ENCODE measurements at regions not wholly inside any gene's neighbourhood (a gene's known extent, or its start where the extent isn't known, plus 50 kb on each side); places are given as distances from the start of the nearest gene placed in this dataset.

DNA sequence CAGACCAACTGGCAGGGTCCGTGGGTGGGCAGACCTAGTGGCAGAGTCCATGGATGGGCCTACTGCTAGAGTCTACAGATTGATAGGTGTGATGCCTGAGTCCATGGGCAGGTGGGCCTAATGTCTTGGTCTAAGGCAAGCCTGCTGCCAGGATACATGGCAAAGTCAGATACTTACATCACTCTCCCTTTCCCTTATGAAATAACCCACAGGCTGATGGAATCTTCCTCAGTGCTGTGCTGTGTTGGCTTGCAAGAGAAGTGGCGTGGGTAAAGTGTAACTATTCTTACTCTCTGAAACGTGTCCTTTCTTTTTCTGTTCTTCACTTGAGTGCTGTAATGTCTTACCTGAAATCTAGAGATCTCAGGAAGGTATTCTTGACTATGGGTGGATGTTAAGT is 67.3 kb upstream of the ADRB2 start:
- Histone ChIP-seq H3K27ac (ENCODE audit: low read depth in 1 of 2, low read length in 2 of 2) (no peak overlapping the region), H3K4me1 (ENCODE audit: control insufficient read depth in 4 of 4, insufficient read depth in 4 of 4, low read length in 3 of 4) (no peaks in the 10 kb centered on the region), H3K4me3 (ENCODE audit: low read depth in 1 of 3, low read length in 3 of 3) (no peak overlapping the region), H3K27me3 (ENCODE audit: control insufficient read depth in 4 of 4, insufficient read depth in 4 of 4, low read length in 3 of 4) (no peaks in the 10 kb centered on the region), H3K9ac (ENCODE audit: low read depth in 1 of 2, low read length in 2 of 2) (no peak overlapping the region), H3K9me3 (ENCODE audit: control insufficient read depth in 4 of 4, low read length in 3 of 4) (no peaks in the 10 kb centered on the region), H3K36me3 (ENCODE audit: control insufficient read depth in 4 of 4, insufficient read depth in 3 of 4, low read depth in 1 of 4, low read length in 3 of 4) (no peaks in the 10 kb centered on the region)
- WGBS = 71% methylated on average over 3 of the region's 3 CpGs
- no peak for DNase-seq (ENCODE audit: low spot score)
- TF ChIP-seq RXRA (IDR thresholded peaks at IDR 0.05) = no peak

GRCh38 chr5:148760945-148761638 is 65.3 kb upstream of the ADRB2 start:
- no peak overlapping the region for H3K4me3 ChIP-seq (ENCODE audit: low read depth in 1 of 3, low read length in 3 of 3)
- 59% methylated on average over 2 of the region's 2 CpGs for WGBS
- no peaks in the 10 kb centered on the region for H3K4me1 ChIP-seq (ENCODE audit: control insufficient read depth in 4 of 4, insufficient read depth in 4 of 4, low read length in 3 of 4)
- H3K9ac ChIP-seq (ENCODE audit: low read depth in 1 of 2, low read length in 2 of 2) = no peak overlapping the region
- no peak overlapping the region for H3K27ac ChIP-seq (ENCODE audit: low read depth in 1 of 2, low read length in 2 of 2)
- H3K36me3 ChIP-seq (ENCODE audit: control insufficient read depth in 4 of 4, insufficient read depth in 3 of 4, low read depth in 1 of 4, low read length in 3 of 4) = no peaks in the 10 kb centered on the region
- no peaks in the 10 kb centered on the region for H3K9me3 ChIP-seq (ENCODE audit: control insufficient read depth in 4 of 4, low read length in 3 of 4)
- no peaks in the 10 kb centered on the region for H3K27me3 ChIP-seq (ENCODE audit: control insufficient read depth in 4 of 4, insufficient read depth in 4 of 4, low read length in 3 of 4)
- TF ChIP-seq RXRA (IDR thresholded peaks at IDR 0.05) (no peak), NR2F2 (IDR thresholded peaks at IDR 0.05) (no peak), HNF4G (IDR thresholded peaks at IDR 0.05) (no peak), TAF1 (conservative IDR thresholded peaks at IDR 0.05) (no peak), CTCF (IDR thresholded peaks at IDR 0.05; ENCODE audit: low read depth, low read length, missing input control) (no peak), FOXA1 (IDR thresholded peaks at IDR 0.05) (no peak), ATF3 (IDR thresholded peaks at IDR 0.05) (no peak), SP1 (IDR thresholded peaks at IDR 0.05) (no peak), JUND (IDR thresholded peaks at IDR 0.05) (no peak), GABPA (IDR thresholded peaks at IDR 0.05 in 1 of 2, conservative IDR thresholded peaks at IDR 0.05 in 1 of 2) (no peak), YY1 (IDR thresholded peaks at IDR 0.05) (no peak), FOXA2 (IDR thresholded peaks at IDR 0.05) (no peak), ZBTB33 (IDR thresholded peaks at IDR 0.05) (no peak), HNF4A (conservative IDR thresholded peaks at IDR 0.05) (no peak), REST (IDR thresholded peaks at IDR 0.05) (no peak), RAD21 (IDR thresholded peaks at IDR 0.05) (no peak), EGR1 (IDR thresholded peaks at IDR 0.05; ENCODE audit: low read depth in 2 of 2) (no peak)
- TF ChIP-seq, protein P1, sequence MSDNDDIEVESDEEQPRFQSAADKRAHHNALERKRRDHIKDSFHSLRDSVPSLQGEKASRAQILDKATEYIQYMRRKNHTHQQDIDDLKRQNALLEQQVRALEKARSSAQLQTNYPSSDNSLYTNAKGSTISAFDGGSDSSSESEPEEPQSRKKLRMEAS (IDR thresholded peaks at IDR 0.05) = no peak
- no peak for DNase-seq (ENCODE audit: low spot score)

Measured in liver (tissue), 8 donors.